ENCODE measurements at regions not wholly inside any gene's neighbourhood (a gene's known extent, or its start where the extent isn't known, plus 50 kb on each side); places are given as distances from the start of the nearest gene placed in this dataset.

GRCh38 chr15:62816342-62817069, 226.0 kb upstream of the TPM1 start:
- Mint-ChIP-seq H3K9me3 (no peaks in the 10 kb centered on the region), H3K4me1 (ENCODE audit: low read depth in 2 of 2) (no peaks in the 10 kb centered on the region), H3K4me3 (no peak overlapping the region), H3K27ac (no peak overlapping the region), H3K36me3 (no peaks in the 10 kb centered on the region), H3K27me3 (peaks cover 0 to 7% of the 10 kb centered on the region in 2 donors)
- ATAC-seq (no peak), DNase-seq (ENCODE audit: low spot score) (no peak)

- Mint-ChIP-seq H3K4me1 (ENCODE audit: low read depth in 2 of 2) (no peaks in the 10 kb centered on the region), H3K9me3 (no peaks in the 10 kb centered on the region), H3K36me3 (no peaks in the 10 kb centered on the region), H3K27ac (no peak overlapping the region), H3K4me3 (no peak overlapping the region), H3K27me3 (peaks cover 0 to 12% of the 10 kb centered on the region in 2 donors)
- no peak for ATAC-seq
- no peak for DNase-seq (ENCODE audit: low spot score)
Measured at GRCh38 chr15:62818691-62819090, 223.9 kb upstream of the TPM1 start.

GRCh38 chr15:62821384-62822131, 221.0 kb upstream of the TPM1 start:
- no peak for DNase-seq (ENCODE audit: low spot score)
- no peaks in the 10 kb centered on the region for H3K4me1 Mint-ChIP-seq (ENCODE audit: low read depth in 2 of 2)
- ATAC-seq, result no peak
- H3K36me3 Mint-ChIP-seq, result no peaks in the 10 kb centered on the region
- no peak overlapping the region for H3K27ac Mint-ChIP-seq
- no peaks in the 10 kb centered on the region for H3K9me3 Mint-ChIP-seq
- no peak overlapping the region for H3K4me3 Mint-ChIP-seq
- H3K27me3 Mint-ChIP-seq, result peaks cover 6 to 11% of the 10 kb centered on the region in 2 donors

- Mint-ChIP-seq H3K27ac (no peak overlapping the region), H3K9me3 (no peaks in the 10 kb centered on the region), H3K36me3 (no peaks in the 10 kb centered on the region), H3K4me3 (no peak overlapping the region), H3K4me1 (ENCODE audit: low read depth in 2 of 2) (no peaks in the 10 kb centered on the region), H3K27me3 (peaks cover 6 to 13% of the 10 kb centered on the region in 2 donors)
- ATAC-seq (no peak), DNase-seq (ENCODE audit: low spot score) (no peak)
Measured at GRCh38 chr15:62822228-62822627, 220.3 kb upstream of the TPM1 start.

GRCh38 chr15:62823561-62823960, 219.0 kb upstream of the TPM1 start:
- Mint-ChIP-seq H3K27me3 (peaks cover 6 to 10% of the 10 kb centered on the region in 2 donors), H3K27ac (no peak overlapping the region), H3K4me1 (ENCODE audit: low read depth in 2 of 2) (no peaks in the 10 kb centered on the region), H3K36me3 (no peaks in the 10 kb centered on the region), H3K9me3 (no peaks in the 10 kb centered on the region), H3K4me3 (no peak overlapping the region)
- ATAC-seq, result no peak
- no peak for DNase-seq (ENCODE audit: low spot score)

GRCh38 chr15:62824111-62825015, 218.2 kb upstream of the TPM1 start:
- ATAC-seq (no peak), DNase-seq (ENCODE audit: low spot score) (no peak)
- H3K4me3 Mint-ChIP-seq, result no peak overlapping the region
- H3K4me1 Mint-ChIP-seq (ENCODE audit: low read depth in 2 of 2), result no peaks in the 10 kb centered on the region
- H3K36me3 Mint-ChIP-seq, result no peaks in the 10 kb centered on the region
- H3K27ac Mint-ChIP-seq, result no peak overlapping the region
- peaks cover 6 to 10% of the 10 kb centered on the region in 2 donors for H3K27me3 Mint-ChIP-seq
- no peaks in the 10 kb centered on the region for H3K9me3 Mint-ChIP-seq

GRCh38 chr15:62825191-62825590, 217.4 kb upstream of the TPM1 start:
- H3K4me3 Mint-ChIP-seq, result no peak overlapping the region
- no peaks in the 10 kb centered on the region for H3K9me3 Mint-ChIP-seq
- DNase-seq (ENCODE audit: low spot score) (no peak), ATAC-seq (no peak)
- no peak overlapping the region for H3K27ac Mint-ChIP-seq
- H3K36me3 Mint-ChIP-seq, result no peaks in the 10 kb centered on the region
- H3K4me1 Mint-ChIP-seq (ENCODE audit: low read depth in 2 of 2), result no peaks in the 10 kb centered on the region
- H3K27me3 Mint-ChIP-seq, result peaks cover 6 to 13% of the 10 kb centered on the region in 2 donors

- Mint-ChIP-seq H3K36me3 (no peaks in the 10 kb centered on the region), H3K9me3 (no peaks in the 10 kb centered on the region), H3K4me1 (ENCODE audit: low read depth in 2 of 2) (no peaks in the 10 kb centered on the region), H3K27me3 (peaks cover 6 to 13% of the 10 kb centered on the region in 2 donors), H3K4me3 (no peak overlapping the region), H3K27ac (no peak overlapping the region)
- ATAC-seq (no peak), DNase-seq (ENCODE audit: low spot score) (no peak)
Measured at GRCh38 chr15:62826561-62826960, 216.0 kb upstream of the TPM1 start.

GRCh38 chr15:62828364-62828763, 214.2 kb upstream of the TPM1 start:
- Mint-ChIP-seq H3K4me1 (ENCODE audit: low read depth in 2 of 2) (no peaks in the 10 kb centered on the region), H3K9me3 (no peaks in the 10 kb centered on the region), H3K36me3 (no peaks in the 10 kb centered on the region), H3K27ac (no peak overlapping the region), H3K27me3 (peaks cover 6 to 11% of the 10 kb centered on the region in 2 donors), H3K4me3 (no peak overlapping the region)
- DNase-seq (ENCODE audit: low spot score) (no peak), ATAC-seq (peak in 1 of 2 donors; percentile 11)

GRCh38 chr15:62832231-62832630, 210.3 kb upstream of the TPM1 start:
- Mint-ChIP-seq H3K27me3 (peaks cover 0 to 3% of the 10 kb centered on the region in 2 donors), H3K27ac (no peak overlapping the region), H3K9me3 (no peaks in the 10 kb centered on the region), H3K4me1 (ENCODE audit: low read depth in 2 of 2) (peaks cover 0 to 3% of the 10 kb centered on the region in 2 donors), H3K4me3 (no peak overlapping the region), H3K36me3 (no peaks in the 10 kb centered on the region)
- ATAC-seq (no peak), DNase-seq (ENCODE audit: low spot score) (no peak)

- H3K27me3 Mint-ChIP-seq, result peaks cover 0 to 5% of the 10 kb centered on the region in 2 donors
- H3K4me3 Mint-ChIP-seq, result no peak overlapping the region
- no peak for ATAC-seq
- H3K36me3 Mint-ChIP-seq, result no peaks in the 10 kb centered on the region
- DNase-seq (ENCODE audit: low spot score), result no peak
- H3K4me1 Mint-ChIP-seq (ENCODE audit: low read depth in 2 of 2), result peaks cover 0 to 3% of the 10 kb centered on the region in 2 donors
- no peaks in the 10 kb centered on the region for H3K9me3 Mint-ChIP-seq
- H3K27ac Mint-ChIP-seq, result no peak overlapping the region
Measured at GRCh38 chr15:62833646-62834045, 208.9 kb upstream of the TPM1 start.

- ATAC-seq, result no peak
- Mint-ChIP-seq H3K27ac (no peak overlapping the region), H3K36me3 (no peaks in the 10 kb centered on the region), H3K4me1 (ENCODE audit: low read depth in 2 of 2) (peaks cover 0 to 3% of the 10 kb centered on the region in 2 donors), H3K27me3 (peaks cover 0 to 2% of the 10 kb centered on the region in 2 donors), H3K4me3 (no peak overlapping the region), H3K9me3 (no peaks in the 10 kb centered on the region)
- DNase-seq (ENCODE audit: low spot score), result no peak
Measured at GRCh38 chr15:62834686-62835329, 207.7 kb upstream of the TPM1 start.

- ATAC-seq (peak in 1 of 2 donors; percentile 26), DNase-seq (ENCODE audit: low spot score) (no peak)
- peaks cover 0 to 2% of the 10 kb centered on the region in 2 donors for H3K27me3 Mint-ChIP-seq
- peaks cover 0 to 3% of the 10 kb centered on the region in 2 donors for H3K4me1 Mint-ChIP-seq (ENCODE audit: low read depth in 2 of 2)
- H3K27ac Mint-ChIP-seq, result no peak overlapping the region
- no peaks in the 10 kb centered on the region for H3K36me3 Mint-ChIP-seq
- no peak overlapping the region for H3K4me3 Mint-ChIP-seq
- no peaks in the 10 kb centered on the region for H3K9me3 Mint-ChIP-seq
Measured at GRCh38 chr15:62835351-62835750, 207.2 kb upstream of the TPM1 start.

Measured in natural killer cell treated with Interleukin-12 subunit alpha and Interleukin-12 subunit beta and Interleukin-15 and Interleukin-18, amount 100 ng/mL, for 72 hours (primary cell).